ENCODE measurements at regions not wholly inside any gene's neighbourhood (a gene's known extent, or its start where the extent isn't known, plus 50 kb on each side); places are given as distances from the start of the nearest gene placed in this dataset.

GRCh38 chr2:18749912-18750526 is 160.7 kb upstream of the NT5C1B start:
- Histone ChIP-seq H3K4me3 (ENCODE audit: low read depth, low read length) (no peak overlapping the region), H3K4me1 (no peaks in the 10 kb centered on the region), H3K36me3 (ENCODE audit: control insufficient read depth, insufficient read depth, low read length) (no peaks in the 10 kb centered on the region), H3K9me3 (no peaks in the 10 kb centered on the region), H3K27me3 (replicated peaks; ENCODE audit: control insufficient read depth, insufficient read depth, low read length) (no peaks in the 10 kb centered on the region)
- ChIA-PET CTCF (interaction anchor here (1.3 kb wide), 1 partner anchor 608 kb away, joined by 3 read pairs; the partner anchor contains the start of gene OSR1), POLR2A (no interaction called here)
- intact Hi-C loops (cut with micrococcal nuclease; ENCODE audit: unreplicated experiment) = loop anchor here (1.0 to 5.0 kb wide), 6 partner anchors 75 to 1113 kb away; no protein-coding TSS in a partner anchor
- Mint-ChIP-seq H3K9me3 (ENCODE audit: unreplicated experiment) (no peaks in the 10 kb centered on the region), H3K27ac (ENCODE audit: unreplicated experiment) (no peak overlapping the region), H3K4me1 (ENCODE audit: low read depth, unreplicated experiment) (no peaks in the 10 kb centered on the region), H3K27me3 (ENCODE audit: insufficient read depth, unreplicated experiment) (peaks cover 8% of the 10 kb centered on the region), H3K36me3 (ENCODE audit: insufficient read depth, unreplicated experiment) (no peaks in the 10 kb centered on the region), H3K4me3 (ENCODE audit: unreplicated experiment) (no peak overlapping the region)
- no TSS peak for BruUV-seq (replicated peaks)
- DNase-seq = peak in 1 of 2 experiments; percentile 69
- TF ChIP-seq CTCF (IDR thresholded peaks at IDR 0.05; ENCODE audit: insufficient read depth in 1 of 2, low read depth in 1 of 2, low read length in 1 of 2, severe bottlenecking in 1 of 2, unreplicated experiment in 1 of 2) = peak; percentile 73 to 84

- H3K4me3 Mint-ChIP-seq (ENCODE audit: unreplicated experiment) = no peak overlapping the region
- no peaks in the 10 kb centered on the region for H3K9me3 ChIP-seq
- no peak for TF ChIP-seq CTCF (IDR thresholded peaks at IDR 0.05; ENCODE audit: insufficient read depth in 1 of 2, low read depth in 1 of 2, low read length in 1 of 2, severe bottlenecking in 1 of 2, unreplicated experiment in 1 of 2)
- intact Hi-C loops (cut with micrococcal nuclease; ENCODE audit: unreplicated experiment) = no loop called here
- BruUV-seq (replicated peaks) = no TSS peak
- ChIA-PET POLR2A (no interaction called here), CTCF (no interaction called here)
- no peaks in the 10 kb centered on the region for H3K27me3 ChIP-seq (replicated peaks; ENCODE audit: control insufficient read depth, insufficient read depth, low read length)
- H3K4me1 Mint-ChIP-seq (ENCODE audit: low read depth, unreplicated experiment) = no peaks in the 10 kb centered on the region
- no peak overlapping the region for H3K4me3 ChIP-seq (ENCODE audit: low read depth, low read length)
- H3K27me3 Mint-ChIP-seq (ENCODE audit: insufficient read depth, unreplicated experiment) = peaks cover 6% of the 10 kb centered on the region
- H3K27ac Mint-ChIP-seq (ENCODE audit: unreplicated experiment) = no peak overlapping the region
- no peaks in the 10 kb centered on the region for H3K4me1 ChIP-seq
- no peak for DNase-seq
- no peaks in the 10 kb centered on the region for H3K9me3 Mint-ChIP-seq (ENCODE audit: unreplicated experiment)
- no peaks in the 10 kb centered on the region for H3K36me3 ChIP-seq (ENCODE audit: control insufficient read depth, insufficient read depth, low read length)
- H3K36me3 Mint-ChIP-seq (ENCODE audit: insufficient read depth, unreplicated experiment) = no peaks in the 10 kb centered on the region
Observed at GRCh38 chr2:18745431-18746272, 156.3 kb upstream of the NT5C1B start.

- Mint-ChIP-seq H3K36me3 (ENCODE audit: insufficient read depth, unreplicated experiment) (no peaks in the 10 kb centered on the region), H3K27me3 (ENCODE audit: insufficient read depth, unreplicated experiment) (peaks cover 3% of the 10 kb centered on the region), H3K9me3 (ENCODE audit: unreplicated experiment) (no peaks in the 10 kb centered on the region), H3K4me1 (ENCODE audit: low read depth, unreplicated experiment) (no peaks in the 10 kb centered on the region), H3K4me3 (ENCODE audit: unreplicated experiment) (no peak overlapping the region), H3K27ac (ENCODE audit: unreplicated experiment) (no peak overlapping the region)
- H3K9me3 ChIP-seq = no peaks in the 10 kb centered on the region
- no peaks in the 10 kb centered on the region for H3K4me1 ChIP-seq
- ChIA-PET CTCF (interaction anchor here (1.4 kb wide), 1 partner anchor 221 kb away, joined by 5 read pairs; no protein-coding TSS in a partner anchor), POLR2A (no interaction called here)
- no peak for DNase-seq
- no TSS peak for BruUV-seq (replicated peaks)
- no peak overlapping the region for H3K4me3 ChIP-seq (ENCODE audit: low read depth, low read length)
- H3K36me3 ChIP-seq (ENCODE audit: control insufficient read depth, insufficient read depth, low read length) = no peaks in the 10 kb centered on the region
- intact Hi-C loops (cut with micrococcal nuclease; ENCODE audit: unreplicated experiment) = loop anchor here (1.0 kb wide), 1 partner anchor 222 kb away; no protein-coding TSS in a partner anchor
- peak in 1 of 2 experiments; percentile 21 for TF ChIP-seq CTCF (IDR thresholded peaks at IDR 0.05; ENCODE audit: insufficient read depth in 1 of 2, low read depth in 1 of 2, low read length in 1 of 2, severe bottlenecking in 1 of 2, unreplicated experiment in 1 of 2)
- H3K27me3 ChIP-seq (replicated peaks; ENCODE audit: control insufficient read depth, insufficient read depth, low read length) = no peaks in the 10 kb centered on the region
Observed at GRCh38 chr2:18741895-18742732, 152.7 kb upstream of the NT5C1B start.
